MV-4-11 (cell line): ENCODE measurements at regions not wholly inside any gene's neighbourhood (a gene's known extent, or its start where the extent isn't known, plus 50 kb on each side); places are given as distances from the start of the nearest gene placed in this dataset.
A peak's percentile ranks its signal among the peaks of the same experiment; 100 is the strongest.

Experiments used
- DNase-seq: peaks from one replicate; lab custom pipeline; 2025; lab: John Stamatoyannopoulos, UW

- DNase-seq, result no peak
Measured at GRCh38 chr3:94259291-94259690, 196.4 kb downstream of the NSUN3 start.

GRCh38 chr3:94269763-94270162, 206.9 kb downstream of the NSUN3 start:
- DNase-seq, result no peak

- DNase-seq, result no peak
Measured at GRCh38 chr3:94272016-94272415, 209.2 kb downstream of the NSUN3 start.

- no peak for DNase-seq
Measured at GRCh38 chr3:94280958-94281357, 218.1 kb downstream of the NSUN3 start.

- DNase-seq, result peak; percentile 2
Measured at GRCh38 chr3:94285872-94286271, 223.0 kb downstream of the NSUN3 start.

- no peak for DNase-seq
Measured at GRCh38 chr3:94291686-94292085, 228.8 kb downstream of the NSUN3 start.

GRCh38 chr3:94292151-94292550, 229.3 kb downstream of the NSUN3 start:
- DNase-seq, result no peak

- DNase-seq, result no peak
Measured at GRCh38 chr3:94293793-94294195, 230.9 kb downstream of the NSUN3 start.

- DNase-seq, result no peak
Measured at GRCh38 chr3:94294806-94295205, 231.9 kb downstream of the NSUN3 start.

GRCh38 chr3:94299716-94300115, 236.9 kb downstream of the NSUN3 start:
- no peak for DNase-seq

- no peak for DNase-seq
Measured at GRCh38 chr3:94301366-94301765, 238.5 kb downstream of the NSUN3 start.

GRCh38 chr3:94303266-94303665, 240.4 kb downstream of the NSUN3 start:
- DNase-seq, result no peak

GRCh38 chr3:94303897-94304296, 241.0 kb downstream of the NSUN3 start:
- no peak for DNase-seq

GRCh38 chr3:94304954-94305353, 242.1 kb downstream of the NSUN3 start:
- no peak for DNase-seq

- no peak for DNase-seq
Measured at GRCh38 chr3:94305835-94306611, 243.2 kb downstream of the NSUN3 start.

GRCh38 chr3:94307588-94307987, 244.7 kb downstream of the NSUN3 start:
- no peak for DNase-seq

- DNase-seq, result no peak
Measured at GRCh38 chr3:94308767-94309166, 245.9 kb downstream of the NSUN3 start.

GRCh38 chr3:94310341-94311135, 247.7 kb downstream of the NSUN3 start:
- no peak for DNase-seq

GRCh38 chr3:94311651-94312050, 248.8 kb downstream of the NSUN3 start:
- DNase-seq, result no peak

- DNase-seq, result no peak
Measured at GRCh38 chr3:94314218-94314883, 251.5 kb downstream of the NSUN3 start.

- DNase-seq, result no peak
Measured at GRCh38 chr3:94317017-94317416, 254.2 kb downstream of the NSUN3 start.

- no peak for DNase-seq
Measured at GRCh38 chr3:94323596-94323995, 260.7 kb downstream of the NSUN3 start.

GRCh38 chr3:94331831-94332230, 269.0 kb downstream of the NSUN3 start:
- no peak for DNase-seq
